WTC11 (cell line): ENCODE measurements at regions not wholly inside any gene's neighbourhood (a gene's known extent, or its start where the extent isn't known, plus 50 kb on each side); places are given as distances from the start of the nearest gene placed in this dataset.

ENCODE experiments used
- ATAC-seq: fragments of 200-7000 bp; cut with Tn5 transposase; 2 replicates; pipeline ENCODE4 v1.10.0; 2021; ENCODE audit warnings: mild to moderate bottlenecking, moderate library complexity
- CTCF ChIA-PET: fragments of 300-600 bp; sonication (Branson Sonifier 250); formaldehyde crosslinking; loops from one replicate; lab custom pipeline; 2021; ENCODE audit warnings: antibody characterized with exemption; lab: Charles Lee
- POLR2A ChIA-PET: fragments of 350-600 bp; sonication (Branson Sonifier 250); formaldehyde crosslinking; loops from one replicate; lab custom pipeline; 2021; ENCODE audit warnings: antibody characterized with exemption; lab: Charles Lee
- DNase-seq: peaks from one replicate; pipeline ENCODE4 v3.0.0; 2021; ENCODE audit warnings: low spot score
- H3K27ac Mint-ChIP-seq: 2 replicates; pipeline ENCODE4 v1.8.0; 2021; ENCODE audit warnings: mixed read lengths
- H3K27me3 Mint-ChIP-seq: 2 replicates; pipeline ENCODE4 v1.8.0; 2021; ENCODE audit warnings: low read depth, mild to moderate bottlenecking, moderate library complexity, mixed read lengths
- H3K36me3 Mint-ChIP-seq: 2 replicates; pipeline ENCODE4 v1.8.0; 2021; ENCODE audit warnings: mixed read lengths
- H3K4me1 Mint-ChIP-seq: 2 replicates; pipeline ENCODE4 v1.8.0; 2022; ENCODE audit warnings: mixed read lengths
- H3K4me3 Mint-ChIP-seq: 2 replicates; pipeline ENCODE4 v1.8.0; 2021; ENCODE audit warnings: mild to moderate bottlenecking, moderate library complexity, mixed read lengths
- H3K9me3 Mint-ChIP-seq: 2 replicates; pipeline ENCODE4 v1.8.0; 2021; ENCODE audit warnings: mixed read lengths
- ATF1 ChIP-seq: sonication (generic); formaldehyde crosslinking; IDR thresholded peaks from 2 replicates; pipeline ENCODE4 v1.8.1; 2023; ENCODE audit warnings: mild to moderate bottlenecking, moderate library complexity, missing genetic modification reagents
- CBFB ChIP-seq: sonication (generic); formaldehyde crosslinking; IDR thresholded peaks from 2 replicates; pipeline ENCODE4 v1.8.1; 2022; ENCODE audit warnings: mild to moderate bottlenecking, low read depth, missing genetic modification reagents
- CREM ChIP-seq: sonication (generic); formaldehyde crosslinking; IDR thresholded peaks from 2 replicates; pipeline ENCODE4 v1.8.1; 2022; ENCODE audit warnings: mild to moderate bottlenecking, missing genetic modification reagents, moderate library complexity
- E2F4 ChIP-seq: sonication (generic); formaldehyde crosslinking; IDR thresholded peaks from 2 replicates; pipeline ENCODE4 v1.8.1; 2022; ENCODE audit warnings: low read depth, mild to moderate bottlenecking, moderate library complexity, missing genetic modification reagents, borderline replicate concordance
- EMX1 ChIP-seq: fragments of 250-450 bp; sonication (Bioruptor Pico); IDR thresholded peaks from 2 replicates; pipeline ENCODE4 v1.8.0; 2021; ENCODE audit warnings: mild to moderate bottlenecking
- ETV6 ChIP-seq: sonication (generic); formaldehyde crosslinking; IDR thresholded peaks from 2 replicates; pipeline ENCODE4 v1.8.1; 2022; ENCODE audit warnings: mild to moderate bottlenecking, missing genetic modification reagents
- FOXJ3 ChIP-seq: sonication (generic); formaldehyde crosslinking; IDR thresholded peaks from 2 replicates; pipeline ENCODE4 v1.9.0; 2021; ENCODE audit warnings: missing genetic modification reagents, mild to moderate bottlenecking, borderline replicate concordance
- IRF2 ChIP-seq: sonication (generic); formaldehyde crosslinking; IDR thresholded peaks from 2 replicates; pipeline ENCODE4 v1.8.0; 2022; ENCODE audit warnings: low read depth, missing genetic modification reagents, borderline replicate concordance
- MLX ChIP-seq: sonication (generic); formaldehyde crosslinking; IDR thresholded peaks from 2 replicates; pipeline ENCODE4 v1.8.1; 2023; ENCODE audit warnings: mild to moderate bottlenecking, missing genetic modification reagents, moderate library complexity
- MXD4 ChIP-seq: fragments of 250-450 bp; sonication (Bioruptor Pico); IDR thresholded peaks from 2 replicates; pipeline ENCODE4 v1.8.0; 2021; ENCODE audit warnings: mild to moderate bottlenecking, moderate library complexity, borderline replicate concordance
- NFE2L1 ChIP-seq: sonication (generic); formaldehyde crosslinking; IDR thresholded peaks from 2 replicates; pipeline ENCODE4 v1.8.1; 2023; ENCODE audit warnings: missing genetic modification reagents
- NR1H2 ChIP-seq: sonication (generic); formaldehyde crosslinking; IDR thresholded peaks from 2 replicates; pipeline ENCODE4 v1.9.0; 2021; ENCODE audit warnings: mild to moderate bottlenecking, moderate library complexity, missing genetic modification reagents
- NR2C2 ChIP-seq: sonication (generic); formaldehyde crosslinking; IDR thresholded peaks from 2 replicates; pipeline ENCODE4 v1.8.0; 2022; ENCODE audit warnings: mild to moderate bottlenecking, missing genetic modification reagents
- PRRX2 ChIP-seq: fragments of 250-450 bp; sonication (Bioruptor Pico); IDR thresholded peaks from 2 replicates; pipeline ENCODE4 v1.8.0; 2021; ENCODE audit warnings: mild to moderate bottlenecking
- RELA ChIP-seq: sonication (generic); formaldehyde crosslinking; IDR thresholded peaks from 2 replicates; pipeline ENCODE4 v1.8.1; 2022; ENCODE audit warnings: missing genetic modification reagents, mild to moderate bottlenecking, borderline replicate concordance
- SOX15 ChIP-seq: fragments of 250-450 bp; sonication (Bioruptor Pico); IDR thresholded peaks from 2 replicates; pipeline ENCODE4 v1.9.0; 2021; ENCODE audit warnings: mild to moderate bottlenecking
- USF2 ChIP-seq: sonication (generic); formaldehyde crosslinking; IDR thresholded peaks from 2 replicates; pipeline ENCODE4 v1.8.1; 2023; ENCODE audit warnings: mild to moderate bottlenecking, missing genetic modification reagents, moderate library complexity
- ZNF121 ChIP-seq: sonication (generic); formaldehyde crosslinking; IDR thresholded peaks from 2 replicates; pipeline ENCODE4 v1.8.0; 2023; ENCODE audit warnings: missing genetic modification reagents
- ZNF232 ChIP-seq: sonication (generic); formaldehyde crosslinking; IDR thresholded peaks from 2 replicates; pipeline ENCODE4 v1.8.0; 2022; ENCODE audit warnings: mild to moderate bottlenecking, missing genetic modification reagents
- ZNF416 ChIP-seq: fragments of 250-450 bp; sonication (Bioruptor Pico); IDR thresholded peaks from 2 replicates; pipeline ENCODE4 v1.9.0; 2021; ENCODE audit warnings: mild to moderate bottlenecking, inconsistent platforms
- TF ChIP-seq, protein P1 (sequence below): sonication (generic); formaldehyde crosslinking; IDR thresholded peaks from 2 replicates; pipeline ENCODE4 v1.8.0; 2022; ENCODE audit warnings: mild to moderate bottlenecking, missing genetic modification reagents
- TF ChIP-seq, protein P2 (sequence below): sonication (generic); formaldehyde crosslinking; IDR thresholded peaks from 2 replicates; pipeline ENCODE4 v1.8.0; 2023; ENCODE audit warnings: mild to moderate bottlenecking, missing genetic modification reagents
- TF ChIP-seq, protein P3 (sequence below): sonication (generic); formaldehyde crosslinking; IDR thresholded peaks from 2 replicates; pipeline ENCODE4 v1.8.1; 2023; ENCODE audit warnings: mild to moderate bottlenecking, moderate library complexity, missing genetic modification reagents
- TF ChIP-seq, protein P4 (sequence below): sonication (generic); formaldehyde crosslinking; IDR thresholded peaks from 2 replicates; pipeline ENCODE4 v1.8.0; 2023; ENCODE audit warnings: missing genetic modification reagents

GRCh38 chr17:33473061-33473460 lies 180.0 kb upstream of the ASIC2 start:
- DNase-seq = no peak
- Mint-ChIP-seq H3K9me3 (peaks cover under 1% of the 10 kb centered on the region), H3K27ac (no peak overlapping the region), H3K4me3 (no peak overlapping the region), H3K27me3 (no peaks in the 10 kb centered on the region), H3K4me1 (peaks cover 21% of the 10 kb centered on the region), H3K36me3 (no peaks in the 10 kb centered on the region)
- TF ChIP-seq FOXJ3 (CRISPR knock-in tag) (no peak), IRF2 (CRISPR knock-in tag) (no peak), ZNF232 (CRISPR knock-in tag) (no peak), ZNF416 (CRISPR knock-in tag) (no peak), ETV6 (no peak), SOX15 (CRISPR knock-in tag) (no peak), ZNF121 (no peak), NR2C2 (CRISPR knock-in tag) (no peak), MXD4 (CRISPR knock-in tag) (no peak), NFE2L1 (no peak)
- TF ChIP-seq, protein P1, sequence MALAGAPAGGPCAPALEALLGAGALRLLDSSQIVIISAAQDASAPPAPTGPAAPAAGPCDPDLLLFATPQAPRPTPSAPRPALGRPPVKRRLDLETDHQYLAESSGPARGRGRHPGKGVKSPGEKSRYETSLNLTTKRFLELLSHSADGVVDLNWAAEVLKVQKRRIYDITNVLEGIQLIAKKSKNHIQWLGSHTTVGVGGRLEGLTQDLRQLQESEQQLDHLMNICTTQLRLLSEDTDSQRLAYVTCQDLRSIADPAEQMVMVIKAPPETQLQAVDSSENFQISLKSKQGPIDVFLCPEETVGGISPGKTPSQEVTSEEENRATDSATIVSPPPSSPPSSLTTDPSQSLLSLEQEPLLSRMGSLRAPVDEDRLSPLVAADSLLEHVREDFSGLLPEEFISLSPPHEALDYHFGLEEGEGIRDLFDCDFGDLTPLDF (CRISPR knock-in tag) = no peak
- TF ChIP-seq, protein P2, sequence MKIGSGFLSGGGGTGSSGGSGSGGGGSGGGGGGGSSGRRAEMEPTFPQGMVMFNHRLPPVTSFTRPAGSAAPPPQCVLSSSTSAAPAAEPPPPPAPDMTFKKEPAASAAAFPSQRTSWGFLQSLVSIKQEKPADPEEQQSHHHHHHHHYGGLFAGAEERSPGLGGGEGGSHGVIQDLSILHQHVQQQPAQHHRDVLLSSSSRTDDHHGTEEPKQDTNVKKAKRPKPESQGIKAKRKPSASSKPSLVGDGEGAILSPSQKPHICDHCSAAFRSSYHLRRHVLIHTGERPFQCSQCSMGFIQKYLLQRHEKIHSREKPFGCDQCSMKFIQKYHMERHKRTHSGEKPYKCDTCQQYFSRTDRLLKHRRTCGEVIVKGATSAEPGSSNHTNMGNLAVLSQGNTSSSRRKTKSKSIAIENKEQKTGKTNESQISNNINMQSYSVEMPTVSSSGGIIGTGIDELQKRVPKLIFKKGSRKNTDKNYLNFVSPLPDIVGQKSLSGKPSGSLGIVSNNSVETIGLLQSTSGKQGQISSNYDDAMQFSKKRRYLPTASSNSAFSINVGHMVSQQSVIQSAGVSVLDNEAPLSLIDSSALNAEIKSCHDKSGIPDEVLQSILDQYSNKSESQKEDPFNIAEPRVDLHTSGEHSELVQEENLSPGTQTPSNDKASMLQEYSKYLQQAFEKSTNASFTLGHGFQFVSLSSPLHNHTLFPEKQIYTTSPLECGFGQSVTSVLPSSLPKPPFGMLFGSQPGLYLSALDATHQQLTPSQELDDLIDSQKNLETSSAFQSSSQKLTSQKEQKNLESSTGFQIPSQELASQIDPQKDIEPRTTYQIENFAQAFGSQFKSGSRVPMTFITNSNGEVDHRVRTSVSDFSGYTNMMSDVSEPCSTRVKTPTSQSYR (CRISPR knock-in tag) = no peak
- ChIA-PET CTCF (no interaction called here), POLR2A (no interaction called here)
- no peak for ATAC-seq

DNA sequence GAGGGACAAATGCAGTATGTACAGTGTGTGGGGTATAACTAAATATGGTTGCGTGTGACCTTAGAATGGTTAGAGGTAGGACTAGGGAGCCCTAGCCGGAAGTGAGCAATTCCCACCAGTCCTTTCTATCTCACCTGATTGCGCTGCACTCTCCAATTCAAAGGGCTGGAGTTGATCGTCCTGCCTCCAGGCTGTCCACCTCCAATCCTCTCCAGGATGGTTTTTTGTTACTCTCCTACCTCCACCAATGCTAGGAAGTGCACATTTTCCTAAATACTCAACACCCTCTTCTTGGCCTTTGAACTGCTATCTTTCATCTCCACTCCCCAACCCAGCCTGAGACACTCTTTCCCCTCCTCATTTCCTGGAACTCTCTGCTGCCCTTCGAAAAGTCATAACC lies 181.7 kb upstream of the ASIC2 start:
- Mint-ChIP-seq H3K9me3 (no peaks in the 10 kb centered on the region), H3K4me1 (peaks cover 17% of the 10 kb centered on the region), H3K27me3 (no peaks in the 10 kb centered on the region), H3K27ac (no peak overlapping the region), H3K36me3 (no peaks in the 10 kb centered on the region), H3K4me3 (no peak overlapping the region)
- CTCF ChIA-PET = no interaction called here
- POLR2A ChIA-PET = no interaction called here
- no peak for ATAC-seq
- DNase-seq = no peak
- TF ChIP-seq USF2 (no peak), ATF1 (CRISPR knock-in tag) (no peak), NR1H2 (CRISPR knock-in tag) (no peak), MLX (no peak), EMX1 (no peak), RELA (CRISPR knock-in tag) (no peak), ZNF121 (no peak), NFE2L1 (no peak), CREM (CRISPR knock-in tag) (no peak), CBFB (CRISPR knock-in tag) (no peak), PRRX2 (CRISPR knock-in tag) (no peak), E2F4 (CRISPR knock-in tag) (no peak)
- TF ChIP-seq, protein P3, sequence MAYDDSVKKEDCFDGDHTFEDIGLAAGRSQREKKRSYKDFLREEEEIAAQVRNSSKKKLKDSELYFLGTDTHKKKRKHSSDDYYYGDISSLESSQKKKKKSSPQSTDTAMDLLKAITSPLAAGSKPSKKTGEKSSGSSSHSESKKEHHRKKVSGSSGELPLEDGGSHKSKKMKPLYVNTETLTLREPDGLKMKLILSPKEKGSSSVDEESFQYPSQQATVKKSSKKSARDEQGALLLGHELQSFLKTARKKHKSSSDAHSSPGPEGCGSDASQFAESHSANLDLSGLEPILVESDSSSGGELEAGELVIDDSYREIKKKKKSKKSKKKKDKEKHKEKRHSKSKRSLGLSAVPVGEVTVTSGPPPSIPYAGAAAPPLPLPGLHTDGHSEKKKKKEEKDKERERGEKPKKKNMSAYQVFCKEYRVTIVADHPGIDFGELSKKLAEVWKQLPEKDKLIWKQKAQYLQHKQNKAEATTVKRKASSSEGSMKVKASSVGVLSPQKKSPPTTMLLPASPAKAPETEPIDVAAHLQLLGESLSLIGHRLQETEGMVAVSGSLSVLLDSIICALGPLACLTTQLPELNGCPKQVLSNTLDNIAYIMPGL = no peak
- TF ChIP-seq, protein P1 (CRISPR knock-in tag) = no peak
- TF ChIP-seq, protein P4, sequence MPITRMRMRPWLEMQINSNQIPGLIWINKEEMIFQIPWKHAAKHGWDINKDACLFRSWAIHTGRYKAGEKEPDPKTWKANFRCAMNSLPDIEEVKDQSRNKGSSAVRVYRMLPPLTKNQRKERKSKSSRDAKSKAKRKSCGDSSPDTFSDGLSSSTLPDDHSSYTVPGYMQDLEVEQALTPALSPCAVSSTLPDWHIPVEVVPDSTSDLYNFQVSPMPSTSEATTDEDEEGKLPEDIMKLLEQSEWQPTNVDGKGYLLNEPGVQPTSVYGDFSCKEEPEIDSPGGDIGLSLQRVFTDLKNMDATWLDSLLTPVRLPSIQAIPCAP = no peak
